Upper lobe of left lung (tissue), 6 donors: ENCODE measurements at regions not wholly inside any gene's neighbourhood (a gene's known extent, or its start where the extent isn't known, plus 50 kb on each side); places are given as distances from the start of the nearest gene placed in this dataset.
"Not testable (repeated sequence)": the region's sequence is repeated elsewhere in the genome, so short reads cannot be mapped to it uniquely, and the experiment has no call there.

Source experiments
- ATAC-seq, 2 donors: fragments of 200-7000 bp; cut with Tn5 transposase; one replicate each; pipeline ENCODE4 v1.9.1; 2022; ENCODE audit warnings: mild to moderate bottlenecking in 2 of 2, moderate library complexity in 2 of 2; ENCODE audit not compliant: low FRiP score in 2 of 2
- DNase-seq, 2 donors: peaks; one replicate each; pipeline ENCODE4 v3.0.0-alpha.2; 2019 to 2020
- H3K27ac ChIP-seq, 4 donors: fragments of 200-600 bp; sonication (generic); one replicate each; pipeline ENCODE4 v1.5.1; 2016 to 2019
- H3K27me3 ChIP-seq, 4 donors: fragments of 200-600 bp; sonication (generic); one replicate each; pipeline ENCODE4 v1.5.1; 2017 to 2019
- H3K36me3 ChIP-seq, 4 donors: fragments of 200-600 bp; sonication (generic); one replicate each; pipeline ENCODE4 v1.5.1; 2016 to 2019
- H3K4me1 ChIP-seq, 4 donors: fragments of 200-600 bp; sonication (generic); one replicate each; pipeline ENCODE4 v1.5.1; 2018 to 2019
- H3K4me3 ChIP-seq, 4 donors: fragments of 200-600 bp; sonication (generic); one replicate each; pipeline ENCODE4 v1.5.1; 2017 to 2019; ENCODE audit warnings: mild to moderate bottlenecking in 2 of 4, moderate library complexity in 1 of 4
- H3K9me3 ChIP-seq, 4 donors: fragments of 200-600 bp; sonication (generic); one replicate each; pipeline ENCODE4 v1.5.1; 2018 to 2019
- CTCF ChIP-seq, 6 experiments: fragments of 450-650 bp in 4 of 6; fragments of 200-600 bp in 2 of 6; sonication (generic) in 2 of 6; IDR thresholded peaks; one replicate each; pipeline ENCODE4 v1.5.1; 2016 to 2019; ENCODE audit warnings: antibody characterized with exemption in 6 of 6
- EP300 ChIP-seq, 4 donors: sonication (generic); formaldehyde crosslinking; IDR thresholded peaks; one replicate each; pipeline ENCODE4 v1.5.1; 2017; ENCODE audit warnings: antibody characterized with exemption in 4 of 4, control low read depth in 2 of 4
- POLR2A ChIP-seq, 4 donors: fragments of 450-650 bp; IDR thresholded peaks; one replicate each; pipeline ENCODE4 v1.5.1; 2016 to 2017; ENCODE audit warnings: antibody characterized with exemption in 4 of 4, mild to moderate bottlenecking in 2 of 4
- POLR2AphosphoS5 ChIP-seq, 2 donors: sonication (generic); formaldehyde crosslinking; IDR thresholded peaks; one replicate each; pipeline ENCODE4 v1.5.1; 2017; ENCODE audit warnings: antibody characterized with exemption in 2 of 2
- WGBS, 2 donors: methylation state at CpG; one replicate each; pipeline ENCODE4 v1.1.5; 2017 to 2018; 5-methylcytosine and 5-hydroxymethylcytosine counted together
- donor health status: DM: no; HTN: no; CAD: no; lungs with moderate emphysema.
- donor health status: DM: no; HTN: yes; CAD: no; lungs with severe emphysema.

GRCh38 chr2:195146761-195147541 lies 510.1 kb upstream of the SLC39A10 start:
- ATAC-seq (no peak), DNase-seq (no peak)
- TF ChIP-seq CTCF (IDR thresholded peaks at IDR 0.05), result no peak
- TF ChIP-seq POLR2A (IDR thresholded peaks at IDR 0.05), result no peak
- TF ChIP-seq EP300 (IDR thresholded peaks at IDR 0.05), result no peak
- TF ChIP-seq POLR2AphosphoS5 (IDR thresholded peaks at IDR 0.05), result no peak
- Histone ChIP-seq H3K4me3 (no peak overlapping the region), H3K27ac (no peak overlapping the region), H3K27me3 (no peaks in the 10 kb centered on the region), H3K4me1 (no peaks in the 10 kb centered on the region), H3K9me3 (peaks cover 0 to 5% (median 0%) of the 10 kb centered on the region in 4 donors), H3K36me3 (no peaks in the 10 kb centered on the region)
- WGBS, 2 donors, result 80 to 81% methylated on average over 4 of the region's 4 CpGs

- Histone ChIP-seq H3K4me1 (no peaks in the 10 kb centered on the region), H3K9me3 (no peaks in the 10 kb centered on the region), H3K36me3 (no peaks in the 10 kb centered on the region), H3K27ac (no peak overlapping the region), H3K27me3 (no peaks in the 10 kb centered on the region), H3K4me3 (no peak overlapping the region)
- TF ChIP-seq POLR2A (IDR thresholded peaks at IDR 0.05) (no peak), POLR2AphosphoS5 (IDR thresholded peaks at IDR 0.05) (no peak), EP300 (IDR thresholded peaks at IDR 0.05) (no peak), CTCF (IDR thresholded peaks at IDR 0.05) (no peak)
- no peak for DNase-seq
- WGBS, 2 donors, result 83 to 84% methylated on average over 7 of the region's 7 CpGs
- no peak for ATAC-seq
These were observed 518.6 kb upstream of the SLC39A10 start for GRCh38 chr2:195138435-195138834.

GRCh38 chr2:195125889-195126288 lies 531.1 kb upstream of the SLC39A10 start:
- H3K36me3 ChIP-seq, H3K27ac ChIP-seq, H3K9me3 ChIP-seq, H3K4me3 ChIP-seq, ATAC-seq, H3K4me1 ChIP-seq, H3K27me3 ChIP-seq: not testable (repeated sequence)
- 86% methylated on average over 2 of the region's 3 CpGs; no CpG with 5 or more reads in 1 of the 2 donors for WGBS, 2 donors
- DNase-seq, result peak in 1 of 2 donors; percentile 50

GRCh38 chr2:195124391-195125079 lies 532.5 kb upstream of the SLC39A10 start:
- peak in 1 of 2 donors; percentile 42 for DNase-seq
- WGBS, 2 donors, result 78 to 85% methylated on average over 9 to 10 of the region's 10 CpGs
- H3K27ac ChIP-seq, result no peak overlapping the region
- no peaks in the 10 kb centered on the region for H3K27me3 ChIP-seq
- TF ChIP-seq POLR2A (IDR thresholded peaks at IDR 0.05) (no peak), POLR2AphosphoS5 (IDR thresholded peaks at IDR 0.05) (no peak)
- no peaks in the 10 kb centered on the region for H3K36me3 ChIP-seq
- no peaks in the 10 kb centered on the region for H3K4me1 ChIP-seq
- no peaks in the 10 kb centered on the region for H3K9me3 ChIP-seq
- H3K4me3 ChIP-seq, result no peak overlapping the region
- no peak for ATAC-seq

GRCh38 chr2:195122653-195123052 lies 534.4 kb upstream of the SLC39A10 start:
- TF ChIP-seq POLR2AphosphoS5 (IDR thresholded peaks at IDR 0.05) (no peak), POLR2A (IDR thresholded peaks at IDR 0.05) (no peak), EP300 (IDR thresholded peaks at IDR 0.05) (no peak), CTCF (IDR thresholded peaks at IDR 0.05) (no peak)
- Histone ChIP-seq H3K9me3 (no peaks in the 10 kb centered on the region), H3K27ac (no peak overlapping the region), H3K4me3 (no peak overlapping the region), H3K36me3 (no peaks in the 10 kb centered on the region), H3K4me1 (no peaks in the 10 kb centered on the region), H3K27me3 (no peaks in the 10 kb centered on the region)
- DNase-seq (no peak), ATAC-seq (no peak)
- 76 to 84% methylated on average over 1 of the region's 1 CpG for WGBS, 2 donors
